ENCODE measurements at regions not wholly inside any gene's neighbourhood (a gene's known extent, or its start where the extent isn't known, plus 50 kb on each side); places are given as distances from the start of the nearest gene placed in this dataset.

DNA sequence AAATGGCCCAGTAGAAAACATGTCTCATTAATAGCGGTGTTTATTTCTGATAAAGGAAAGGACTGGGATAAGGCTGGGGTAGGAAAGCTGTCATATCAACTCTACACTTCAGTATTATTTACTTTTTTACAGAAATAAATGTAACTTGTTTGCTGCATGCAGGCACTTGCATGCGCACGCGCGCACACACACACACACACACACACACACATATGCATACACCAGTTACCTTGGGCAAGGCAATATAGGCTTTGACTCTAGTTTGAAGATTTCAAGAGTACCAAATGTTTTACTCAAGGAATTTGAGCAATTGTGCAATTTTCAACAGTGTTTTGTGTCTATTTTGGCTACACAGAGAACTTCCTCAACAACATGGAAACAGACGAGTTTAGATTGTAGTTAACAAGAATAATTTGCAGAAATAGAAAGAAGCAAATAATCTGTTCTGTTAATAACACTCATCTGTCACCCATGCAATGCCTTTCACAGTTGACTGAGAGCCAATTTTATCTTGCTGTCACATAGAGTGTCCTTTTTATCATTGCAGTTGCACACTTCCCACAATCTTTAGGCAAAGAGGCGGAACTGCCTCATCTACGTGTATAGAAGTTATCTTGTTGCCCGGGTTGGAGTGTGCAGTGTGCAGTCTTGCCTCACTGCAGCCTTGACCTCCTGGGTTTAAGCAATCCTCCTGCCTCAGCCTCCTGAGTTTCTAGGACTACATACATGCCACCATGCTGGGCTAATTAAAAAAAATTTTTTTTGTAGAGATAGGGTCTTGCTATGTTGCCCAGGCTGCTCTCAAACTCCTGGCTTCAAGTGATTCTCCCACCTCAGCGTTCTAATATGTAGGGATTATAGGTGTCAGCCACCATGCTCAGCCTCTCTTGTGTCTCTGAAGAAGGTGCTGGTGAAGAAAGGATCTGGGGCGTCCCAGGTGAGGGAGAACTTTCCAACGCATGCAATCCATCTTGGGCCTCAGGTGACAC, 64.6 kb upstream of the GPCPD1 start:
- TF ChIP-seq CTCF (IDR thresholded peaks at IDR 0.05) (no peak), POLR2A (IDR thresholded peaks at IDR 0.05) (no peak)
